ENCODE measurements at regions not wholly inside any gene's neighbourhood (a gene's known extent, or its start where the extent isn't known, plus 50 kb on each side); places are given as distances from the start of the nearest gene placed in this dataset.
"Not testable (repeated sequence)": the region's sequence is repeated elsewhere in the genome, so short reads cannot be mapped to it uniquely, and the experiment has no call there.

- no peak for DNase-seq (ENCODE audit: low read depth)
Measured at GRCh38 chr14:40122968-40123648, 690.9 kb upstream of the FBXO33 start.

GRCh38 chr14:40119765-40120164 is 687.5 kb upstream of the FBXO33 start:
- no peak for DNase-seq (ENCODE audit: low read depth)

- no peak for DNase-seq (ENCODE audit: low read depth)
Measured at GRCh38 chr14:40119321-40119720, 687.1 kb upstream of the FBXO33 start.

GRCh38 chr14:40115583-40115982 is 683.4 kb upstream of the FBXO33 start:
- DNase-seq (ENCODE audit: low read depth): no peak

GRCh38 chr14:40113671-40114070 is 681.4 kb upstream of the FBXO33 start:
- DNase-seq (ENCODE audit: low read depth): no peak

- DNase-seq (ENCODE audit: low read depth): no peak
Measured at GRCh38 chr14:40100544-40101196, 668.4 kb upstream of the FBXO33 start.

GRCh38 chr14:40099316-40099715 is 667.1 kb upstream of the FBXO33 start:
- DNase-seq (ENCODE audit: low read depth): no peak

GRCh38 chr14:40098468-40098867 is 666.2 kb upstream of the FBXO33 start:
- DNase-seq (ENCODE audit: low read depth): no peak

GRCh38 chr14:40096968-40097367 is 664.7 kb upstream of the FBXO33 start:
- no peak for DNase-seq (ENCODE audit: low read depth)

- DNase-seq (ENCODE audit: low read depth): no peak
Measured at GRCh38 chr14:40093800-40094199, 661.6 kb upstream of the FBXO33 start.

- DNase-seq (ENCODE audit: low read depth): no peak
Measured at GRCh38 chr14:40074169-40074568, 641.9 kb upstream of the FBXO33 start.

GRCh38 chr14:40072175-40072574 is 639.9 kb upstream of the FBXO33 start:
- no peak for DNase-seq (ENCODE audit: low read depth)

- no peak for DNase-seq (ENCODE audit: low read depth)
Measured at GRCh38 chr14:40058901-40059897, 627.0 kb upstream of the FBXO33 start.

GRCh38 chr14:40053416-40053815 is 621.2 kb upstream of the FBXO33 start:
- DNase-seq (ENCODE audit: low read depth): peak; percentile 17

- DNase-seq (ENCODE audit: low read depth): no peak
Measured at GRCh38 chr14:40028991-40029390, 596.8 kb upstream of the FBXO33 start.

- DNase-seq (ENCODE audit: low read depth): no peak
Measured at GRCh38 chr14:40025101-40025500, 592.9 kb upstream of the FBXO33 start.

- no peak for DNase-seq (ENCODE audit: low read depth)
Measured at GRCh38 chr14:40010961-40011360, 578.7 kb upstream of the FBXO33 start.

GRCh38 chr14:40009771-40010170 is 577.5 kb upstream of the FBXO33 start:
- no peak for DNase-seq (ENCODE audit: low read depth)

GRCh38 chr14:40008345-40008744 is 576.1 kb upstream of the FBXO33 start:
- DNase-seq (ENCODE audit: low read depth): not testable (repeated sequence)

GRCh38 chr14:40004871-40005500 is 572.8 kb upstream of the FBXO33 start:
- no peak for DNase-seq (ENCODE audit: low read depth)

GRCh38 chr14:40003773-40004172 is 571.5 kb upstream of the FBXO33 start:
- DNase-seq (ENCODE audit: low read depth): no peak

GRCh38 chr14:39998854-39999253 is 566.6 kb upstream of the FBXO33 start:
- no peak for DNase-seq (ENCODE audit: low read depth)

Measured in forelimb muscle (tissue), 1 donor.